ENCODE measurements at regions not wholly inside any gene's neighbourhood (a gene's known extent, or its start where the extent isn't known, plus 50 kb on each side); places are given as distances from the start of the nearest gene placed in this dataset.

DNA sequence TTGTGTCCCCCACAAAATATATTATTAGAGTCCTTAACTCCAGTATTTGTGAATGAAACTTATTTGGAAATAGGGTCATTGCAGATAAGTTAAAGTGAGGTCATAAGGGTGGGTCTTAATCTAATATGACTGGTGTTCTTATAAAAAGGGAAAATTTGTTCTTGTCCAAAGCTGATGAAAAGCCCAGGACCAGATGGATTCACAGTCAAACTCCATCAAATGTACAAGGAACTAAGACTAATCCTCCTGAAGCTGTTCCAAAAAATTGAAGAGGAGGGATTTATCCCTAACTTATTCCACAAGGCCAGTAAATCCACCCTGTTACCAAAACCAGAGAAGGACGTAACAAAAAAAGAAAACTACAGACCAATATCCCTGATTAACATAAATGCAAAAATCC lies 56.4 kb upstream of the SLIT3 start:
- TF ChIP-seq EZH2 (IDR thresholded peaks at IDR 0.05; ENCODE audit: borderline replicate concordance, low read depth, low read length, severe bottlenecking) (no peak), POLR2A (IDR thresholded peaks at IDR 0.05; ENCODE audit: low read depth, low read length) (no peak)

Measured in endothelial cell of umbilical vein (primary cell).